GM21723 (cell line): ENCODE measurements at regions not wholly inside any gene's neighbourhood (a gene's known extent, or its start where the extent isn't known, plus 50 kb on each side); places are given as distances from the start of the nearest gene placed in this dataset.

ENCODE experiments used
- ATAC-seq: cut with Tn5 transposase; IDR thresholded peaks from one replicate; pipeline ENCODE4 v1.9.1; 2021; ENCODE audit warnings: mild to moderate bottlenecking, moderate library complexity; ENCODE audit not compliant: unreplicated experiment

DNA sequence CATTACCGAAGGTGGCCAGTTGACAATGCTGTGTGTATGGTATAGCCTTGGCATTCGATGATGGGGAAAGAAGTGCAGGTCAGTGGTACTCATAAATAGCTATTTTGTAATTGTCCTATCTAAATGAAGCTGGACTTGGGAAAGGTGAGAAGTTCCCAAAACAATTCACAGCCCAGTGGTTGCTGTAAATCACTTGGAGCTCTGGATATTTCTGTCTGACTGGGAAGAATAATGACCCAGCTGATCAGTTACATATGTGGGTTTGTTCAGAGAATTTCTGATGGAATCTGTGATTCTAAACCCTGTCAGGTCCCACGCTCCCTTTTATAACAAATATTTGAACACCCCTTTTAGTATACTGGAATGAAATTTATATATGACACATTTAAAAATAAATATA is 133.9 kb upstream of the PFN2 start:
- ATAC-seq, result no peak

DNA sequence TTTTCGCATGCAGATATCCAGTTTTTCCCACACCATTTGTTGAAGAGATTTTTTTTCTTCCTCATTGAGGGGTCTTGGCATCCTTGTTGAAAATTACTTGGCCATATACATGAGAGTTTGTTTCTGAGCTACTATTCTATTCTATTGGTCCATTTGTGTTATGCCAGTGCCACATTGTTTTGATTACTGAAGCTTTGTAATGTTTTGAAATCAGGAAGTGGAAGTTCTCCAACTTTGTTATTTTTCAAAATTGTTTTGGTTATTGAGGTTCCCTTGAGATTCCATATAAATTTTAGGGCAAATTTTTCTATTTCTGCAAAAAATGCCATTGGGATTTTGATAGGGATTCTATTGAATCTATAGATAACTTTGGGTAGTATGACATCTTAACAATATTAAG is 130.3 kb upstream of the PFN2 start:
- ATAC-seq, result no peak

DNA sequence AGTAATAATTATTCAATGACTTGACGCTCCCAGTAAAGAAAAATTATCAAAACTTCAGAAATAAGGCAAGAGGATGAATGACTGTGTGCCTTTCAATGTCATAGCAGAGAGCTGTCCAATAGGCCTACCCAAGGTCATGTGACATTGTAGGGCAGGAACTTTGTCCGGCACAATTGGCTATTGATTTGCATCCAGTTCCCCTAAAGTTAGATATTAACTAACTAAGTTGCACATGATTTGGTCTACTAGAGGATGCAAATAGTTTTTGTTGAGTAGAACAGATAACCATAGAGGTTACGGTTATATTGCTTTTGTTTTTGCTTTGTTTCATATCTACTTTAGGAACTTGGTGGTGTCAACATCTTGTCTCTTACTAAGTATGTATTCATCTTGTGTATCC is 127.9 kb upstream of the PFN2 start:
- no peak for ATAC-seq

DNA sequence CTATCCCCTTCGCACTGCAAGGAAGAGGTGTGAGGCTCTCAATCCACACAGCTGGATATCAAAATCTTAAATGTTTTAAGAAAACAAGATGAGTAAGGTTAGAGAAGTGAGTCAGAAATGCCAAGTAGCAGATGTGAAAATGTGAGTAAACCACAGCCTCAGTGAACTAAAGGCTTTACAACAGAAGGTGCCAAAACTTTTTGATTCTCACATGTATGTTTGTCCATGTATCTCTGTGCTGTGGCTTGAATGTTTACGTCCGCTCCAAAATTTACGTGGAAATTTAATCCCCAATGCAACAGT is 126.8 kb upstream of the PFN2 start:
- ATAC-seq, result peak; percentile 50

DNA sequence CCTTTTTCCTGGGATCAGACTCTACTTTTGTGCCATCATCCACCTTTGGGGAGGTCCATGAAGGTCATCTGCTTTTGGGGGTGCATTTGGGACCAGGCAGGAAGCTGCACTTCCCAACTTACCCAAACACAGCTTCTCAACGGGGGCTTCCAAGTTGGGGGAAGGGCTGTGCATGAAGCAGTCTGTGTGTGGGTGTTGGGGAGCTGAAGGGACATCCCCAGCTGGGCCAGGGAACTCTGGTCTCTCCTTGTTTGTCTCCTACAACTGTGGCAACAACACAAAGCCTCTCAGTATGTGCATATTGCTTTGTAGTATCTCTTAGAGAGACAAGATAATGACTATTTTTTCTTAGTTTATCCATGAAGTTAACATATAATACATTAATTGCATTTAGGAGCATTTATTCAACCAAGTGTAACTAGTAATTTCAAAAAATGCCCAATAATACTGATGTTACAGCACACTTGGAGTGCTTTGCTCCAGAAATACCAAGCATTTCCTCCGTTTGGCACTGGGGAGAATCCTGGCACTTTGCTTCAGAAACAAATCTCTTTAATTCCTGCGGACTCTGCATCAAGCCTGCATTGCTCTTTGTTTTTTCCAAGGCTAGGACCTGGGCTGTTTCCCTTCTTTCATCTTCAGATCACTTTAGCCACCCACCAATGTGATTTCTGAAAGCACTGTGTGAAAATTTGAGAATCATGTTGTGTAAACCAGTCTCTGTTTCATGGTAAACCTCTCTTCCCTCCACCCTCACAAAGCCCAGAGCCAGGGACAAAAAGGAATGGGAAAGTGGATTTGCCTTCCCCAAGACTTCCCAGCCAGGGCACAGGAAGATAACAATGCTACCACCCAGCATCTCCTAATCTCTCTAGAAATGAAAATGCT is 126.2 kb upstream of the PFN2 start:
- ATAC-seq, result peak; percentile 24

DNA sequence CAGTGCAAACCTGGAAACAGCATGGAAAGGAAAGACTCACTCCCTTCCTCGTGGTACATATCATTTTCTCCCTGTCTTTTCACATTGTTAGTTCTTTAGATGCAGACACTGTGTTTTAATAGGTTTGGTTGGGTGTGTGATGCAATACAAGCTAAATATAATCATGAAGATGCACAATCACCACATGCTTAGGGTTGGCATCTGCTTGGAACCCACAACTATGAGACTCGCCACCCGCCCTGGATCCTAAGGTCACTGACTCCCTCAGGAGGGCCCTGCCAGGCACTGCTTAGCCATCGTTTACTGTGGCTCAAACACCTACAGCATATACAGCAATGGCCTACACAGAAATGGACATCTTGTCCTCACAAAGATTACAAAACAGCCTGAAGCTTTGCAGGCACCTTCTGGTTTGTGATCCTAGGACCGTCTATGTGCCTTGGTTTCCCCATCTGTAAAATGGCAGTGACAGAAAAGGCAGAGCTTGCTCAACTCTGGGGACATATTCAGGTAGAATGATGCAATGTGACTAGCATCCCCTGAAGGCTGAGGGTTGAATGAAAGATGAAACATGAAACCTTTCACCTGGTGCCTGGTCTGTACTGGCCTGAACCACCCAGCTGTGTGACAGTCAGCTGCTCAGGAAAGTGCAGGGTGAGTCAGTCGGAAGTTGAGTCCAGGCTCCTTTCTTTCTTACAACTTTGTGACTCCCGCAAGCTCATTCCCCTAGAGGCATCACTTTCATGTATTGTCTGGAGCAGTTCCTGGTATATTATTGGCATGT is 123.6 kb upstream of the PFN2 start:
- ATAC-seq, result no peak

DNA sequence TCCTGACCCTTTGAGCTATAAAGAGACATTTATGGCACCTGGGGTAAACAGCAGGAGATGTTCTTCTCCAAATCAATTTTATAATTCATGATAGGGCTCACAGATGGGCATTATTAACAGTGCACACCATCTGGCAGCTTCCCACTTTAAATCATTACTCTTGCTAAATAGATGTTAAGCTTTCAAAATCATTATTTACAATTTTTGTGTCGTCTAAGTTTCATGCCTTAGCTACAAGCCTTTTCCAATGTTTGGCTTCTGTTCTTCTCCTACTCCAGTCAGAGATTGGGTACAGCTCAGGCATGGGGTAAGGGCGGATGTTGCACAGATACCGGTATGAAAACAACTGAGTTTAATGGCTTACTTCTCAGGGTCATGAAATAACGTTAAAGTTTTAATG is 120.9 kb upstream of the PFN2 start:
- ATAC-seq, result no peak

DNA sequence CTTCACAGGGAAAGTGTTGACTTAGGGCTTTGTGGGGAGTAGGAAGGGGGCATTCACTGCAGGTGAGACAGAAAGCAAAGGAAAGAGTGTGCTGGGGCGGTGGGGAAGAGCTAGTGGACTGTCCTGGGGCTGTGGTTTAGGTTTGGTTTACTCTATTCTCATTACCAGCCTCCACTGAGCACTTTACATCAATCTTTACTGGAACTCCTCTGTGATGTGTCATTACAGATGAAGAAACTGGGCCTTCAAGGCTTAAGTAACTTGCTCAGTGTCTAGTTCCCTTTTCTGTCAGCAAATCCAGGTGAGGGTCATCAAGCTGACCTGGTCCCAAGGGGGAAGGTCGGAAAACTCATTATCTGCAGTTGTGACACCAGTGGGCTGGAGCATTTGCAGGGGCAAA is 120.2 kb upstream of the PFN2 start:
- no peak for ATAC-seq

DNA sequence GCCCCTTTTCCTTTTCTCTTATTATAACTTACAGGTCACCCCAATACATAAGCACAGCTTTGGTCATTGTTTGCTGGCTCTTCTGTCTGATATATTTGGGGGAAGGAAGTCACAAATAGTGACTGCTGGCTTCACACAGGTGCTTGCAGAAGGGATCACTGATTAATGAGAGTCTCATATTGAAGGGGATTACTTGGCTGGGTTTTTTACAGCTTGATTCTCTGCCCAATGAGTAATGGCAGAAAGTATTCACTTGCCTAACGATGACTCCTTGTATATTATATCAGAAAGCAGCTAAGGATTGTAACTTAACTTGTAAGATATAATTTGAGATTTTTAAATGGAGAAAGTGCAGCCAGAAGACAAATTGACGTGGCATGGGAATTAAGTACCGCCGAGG is 119.3 kb upstream of the PFN2 start:
- ATAC-seq, result no peak

DNA sequence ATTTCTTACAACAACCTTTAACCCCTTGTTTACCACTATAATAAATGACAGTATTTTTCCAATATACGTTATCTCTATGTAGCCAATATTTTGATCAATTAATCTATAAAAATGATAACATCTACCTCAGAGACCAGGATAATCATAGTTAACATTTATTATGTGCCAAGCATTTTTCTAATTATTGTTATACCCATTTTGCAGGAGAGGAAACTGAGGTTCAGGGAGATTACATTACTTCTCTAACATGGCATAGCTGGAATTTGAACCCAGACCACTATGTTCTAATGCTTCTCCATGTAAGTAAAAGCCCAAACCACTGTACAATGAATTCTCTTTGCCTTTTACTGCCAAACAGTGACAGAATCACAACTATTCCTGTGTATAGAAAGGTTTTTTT is 113.4 kb upstream of the PFN2 start:
- no peak for ATAC-seq

DNA sequence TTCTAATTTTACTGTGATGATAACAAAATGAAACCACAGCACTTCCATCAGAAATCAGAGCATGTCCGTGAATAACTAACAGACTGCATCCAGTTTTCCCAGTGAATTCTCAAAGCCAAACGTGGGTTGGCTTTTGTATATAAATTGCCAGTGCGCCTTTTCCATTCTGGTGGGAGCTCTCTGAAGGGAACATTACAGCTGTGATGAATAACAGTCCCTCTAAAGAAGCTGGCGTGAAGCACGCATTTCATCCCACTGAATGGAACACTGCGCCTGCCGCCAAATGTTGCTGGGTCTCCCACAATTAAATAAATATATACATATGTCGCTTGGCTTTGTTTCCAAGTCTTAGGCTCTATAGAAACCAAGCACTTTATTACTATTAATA is 113.0 kb upstream of the PFN2 start:
- ATAC-seq, result no peak

DNA sequence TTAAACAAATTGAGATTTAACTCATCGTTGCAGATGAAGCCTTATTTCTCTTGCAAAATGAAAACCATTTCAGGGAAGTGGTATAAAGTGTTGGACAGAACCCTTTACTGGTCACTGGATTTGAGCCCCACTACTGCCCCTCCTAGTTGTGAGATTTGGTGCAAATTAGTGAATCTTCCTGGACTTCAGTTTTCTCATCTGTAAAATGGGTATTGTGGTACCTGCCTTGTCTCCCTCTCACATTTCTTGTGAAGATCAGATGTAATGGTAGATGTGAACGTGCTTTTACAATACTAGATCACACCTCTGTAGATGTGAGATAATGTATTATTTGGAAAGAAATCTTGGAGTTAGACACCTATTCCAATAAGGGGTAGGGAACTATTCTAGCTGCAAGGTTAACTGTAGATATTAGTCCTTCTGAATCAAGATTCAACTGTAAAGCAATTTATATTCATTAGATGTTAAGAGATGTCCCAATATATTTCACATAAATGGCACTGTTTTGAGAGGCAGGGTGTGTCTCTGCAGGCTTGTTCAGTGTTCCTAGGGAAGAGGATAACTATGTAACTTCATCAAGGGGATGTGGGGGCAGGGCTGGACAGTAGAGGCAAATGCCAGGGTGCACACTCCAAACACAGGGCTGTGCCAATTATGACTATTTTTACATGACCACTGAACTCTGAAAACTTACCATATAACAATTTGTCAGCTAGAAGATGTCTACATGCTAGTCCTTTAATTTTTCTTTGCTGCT is 112.4 kb upstream of the PFN2 start:
- no peak for ATAC-seq

DNA sequence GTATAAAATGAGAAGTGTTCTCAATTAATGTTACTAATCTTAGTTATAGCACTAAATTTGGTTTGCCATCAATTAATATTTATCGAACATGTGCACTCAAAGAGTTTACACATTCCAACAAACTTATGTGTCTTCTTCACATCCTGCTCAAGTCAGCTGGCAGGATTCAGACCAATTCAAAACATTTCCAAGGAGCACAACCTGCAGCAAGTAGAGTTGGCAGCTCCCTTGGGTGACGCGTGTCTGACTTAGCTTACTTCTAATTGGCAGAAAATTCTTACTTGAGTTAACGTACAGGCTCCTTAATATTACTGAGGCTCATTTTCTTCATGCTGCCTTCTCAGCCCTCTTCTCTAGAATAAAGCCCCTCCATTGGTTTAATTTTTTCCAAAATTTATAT is 110.4 kb upstream of the PFN2 start:
- ATAC-seq, result no peak

DNA sequence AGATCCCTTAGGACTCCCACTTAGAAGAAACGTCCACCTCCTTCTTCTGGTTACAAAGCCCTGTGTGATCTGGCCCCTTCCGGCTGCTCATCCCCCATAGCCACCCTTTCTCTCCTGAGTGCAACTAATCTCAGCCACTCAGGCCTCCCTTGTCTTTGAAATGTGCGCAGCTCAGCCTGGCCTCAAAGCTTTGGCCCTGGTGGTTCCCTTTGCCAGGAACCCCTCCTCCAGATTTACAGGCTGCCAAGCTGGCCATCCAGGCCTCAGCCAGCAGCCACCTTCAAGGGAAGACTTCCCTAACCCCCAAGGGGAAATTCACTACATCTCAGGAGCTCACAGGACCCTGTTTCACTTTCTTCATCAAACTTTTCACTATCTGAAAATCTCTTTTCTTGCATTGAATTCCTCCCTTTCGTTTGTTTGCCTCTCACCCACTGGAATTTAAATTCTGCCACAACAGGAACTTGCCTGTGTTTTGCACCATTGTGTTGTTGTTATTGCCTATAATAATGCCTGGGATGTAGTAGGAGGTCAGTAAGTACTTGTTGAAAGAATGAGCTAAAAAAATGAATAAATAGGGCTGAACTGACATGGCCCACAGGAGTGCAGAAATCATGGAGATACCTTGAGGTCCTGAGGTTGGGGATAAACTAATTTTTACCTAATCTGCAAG is 109.5 kb upstream of the PFN2 start:
- ATAC-seq, result no peak

DNA sequence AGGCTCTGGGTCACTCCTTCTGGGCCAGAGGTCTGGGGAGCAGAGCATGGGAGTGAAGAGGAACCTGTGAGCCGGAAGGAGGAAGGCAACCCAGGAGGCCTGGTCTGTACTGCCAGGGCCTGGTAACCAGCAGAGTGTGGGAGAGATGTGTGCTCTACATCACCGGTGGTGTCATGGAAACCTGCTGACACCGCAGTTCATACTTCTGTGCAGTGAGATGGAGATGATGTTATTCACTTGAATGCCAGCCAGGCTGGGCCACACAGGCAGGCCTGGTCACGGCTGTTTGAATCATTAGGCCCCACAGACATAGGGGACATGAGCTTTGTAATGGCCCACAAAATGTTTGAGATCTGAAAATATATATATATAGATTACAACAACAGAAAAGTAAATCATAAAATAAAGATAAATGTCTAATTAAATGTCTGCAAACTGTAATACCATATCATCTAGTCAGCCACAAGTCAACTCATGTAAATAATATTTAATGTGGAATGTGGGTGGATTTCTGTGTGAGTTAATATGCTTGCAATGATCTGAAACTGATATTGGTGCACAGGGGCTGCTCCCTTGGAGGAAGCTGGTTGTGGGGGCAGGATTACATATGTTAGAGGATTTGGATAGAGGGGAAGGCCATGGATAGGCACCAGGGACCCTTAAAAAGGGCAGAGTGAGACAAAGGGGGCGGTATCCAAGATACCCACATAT is 108.5 kb upstream of the PFN2 start:
- no peak for ATAC-seq

DNA sequence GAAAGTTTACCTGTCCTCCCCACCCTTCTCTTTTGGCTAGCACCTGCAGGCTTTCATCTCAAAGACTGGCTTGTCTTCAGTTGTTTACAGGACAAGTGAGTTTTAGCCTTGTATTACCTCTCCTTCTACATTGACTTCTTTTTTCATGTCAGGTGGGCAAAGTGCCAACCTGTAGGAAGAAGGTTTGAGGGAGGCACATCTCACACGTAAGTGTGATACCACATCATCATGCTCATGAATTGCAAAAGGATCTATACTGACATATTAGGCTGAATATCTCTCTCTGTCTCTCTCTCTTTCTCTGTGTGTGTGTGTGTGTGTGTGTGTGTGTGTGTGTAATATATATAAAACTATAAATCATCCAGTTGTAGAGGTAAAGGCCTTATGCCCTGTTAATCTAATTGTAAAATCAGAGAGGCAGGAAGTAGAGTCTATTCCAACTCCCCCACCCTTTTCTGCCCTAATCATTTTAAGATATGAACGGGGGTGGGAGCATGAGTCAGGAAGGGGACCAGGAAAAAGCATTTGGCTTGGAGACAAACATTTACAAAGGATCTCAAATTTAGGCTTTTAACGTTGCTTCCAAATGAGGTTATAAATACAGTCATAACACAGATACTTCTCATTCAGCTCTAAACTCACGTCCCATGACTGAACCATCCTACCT is 107.0 kb upstream of the PFN2 start:
- no peak for ATAC-seq

DNA sequence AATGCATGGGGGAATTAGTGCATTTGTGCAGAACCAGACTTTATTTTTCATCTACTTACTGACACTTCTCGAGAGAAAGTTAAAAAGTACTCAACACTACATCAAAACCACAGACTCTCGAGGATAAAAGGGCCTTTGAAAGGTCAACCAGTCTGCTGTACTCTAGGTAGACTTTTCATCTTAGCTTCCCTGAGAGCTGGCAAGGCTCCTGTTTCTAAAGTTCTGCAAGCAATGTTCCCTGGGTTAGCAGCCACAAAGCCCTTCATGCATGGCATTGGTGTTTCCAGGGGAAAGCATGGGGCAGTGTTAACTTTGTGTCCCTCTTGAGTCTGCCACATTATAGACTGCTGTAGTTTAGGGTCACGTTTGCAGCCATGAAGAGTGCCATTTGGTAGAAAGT is 106.4 kb upstream of the PFN2 start:
- ATAC-seq, result no peak

DNA sequence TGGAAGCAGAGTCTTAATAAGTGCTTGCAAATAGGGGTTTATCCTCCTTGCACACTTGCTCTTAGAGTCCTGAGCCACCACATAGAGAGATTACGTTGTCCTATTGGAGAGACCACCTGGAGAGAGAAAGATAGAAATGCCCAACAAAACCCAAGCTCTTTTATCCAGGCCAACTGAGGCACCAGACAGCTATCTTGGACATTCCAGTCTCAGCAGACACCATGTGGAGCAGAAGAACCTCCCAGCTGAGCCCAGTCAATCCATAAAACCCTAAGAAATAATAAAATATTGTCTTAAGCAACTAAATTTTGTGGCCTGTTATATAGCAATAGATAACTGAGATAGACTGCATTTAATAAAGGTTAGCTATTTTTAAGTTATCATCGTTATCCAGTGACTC is 105.7 kb upstream of the PFN2 start:
- no peak for ATAC-seq

DNA sequence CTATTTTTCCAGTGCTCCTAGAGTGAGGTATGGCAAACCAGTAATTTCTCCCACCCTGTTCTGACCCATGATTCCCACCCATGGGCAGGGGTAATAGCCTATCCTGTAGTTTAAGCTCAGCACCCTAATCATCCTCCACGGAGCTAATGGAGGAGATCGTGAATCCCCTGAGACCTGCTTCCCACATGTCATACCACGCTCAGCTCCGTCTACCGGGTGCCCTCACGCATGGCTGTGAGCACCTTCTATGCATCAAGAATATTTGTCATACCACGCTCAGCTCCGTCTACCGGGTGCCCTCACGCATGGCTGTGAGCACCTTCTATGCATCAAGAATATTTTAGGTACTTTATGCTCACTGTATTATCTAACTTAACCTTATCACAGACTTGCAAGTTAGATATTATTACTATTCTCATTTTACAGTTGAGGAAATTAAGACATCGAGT is 104.7 kb upstream of the PFN2 start:
- no peak for ATAC-seq
